HL-60 (cell line): ENCODE measurements at regions not wholly inside any gene's neighbourhood (a gene's known extent, or its start where the extent isn't known, plus 50 kb on each side); places are given as distances from the start of the nearest gene placed in this dataset.

Source experiments
- DNase-seq, 2 experiments: peaks; one replicate each; pipeline ENCODE4 v3.0.0-alpha.2; 2010 to 2020; ENCODE audit warnings: low read depth in 1 of 2, low spot score in 1 of 2
- H3K27ac ChIP-seq: fragments of 250-450 bp; sonication (Bioruptor Pico); replicated peaks from 2 replicates; pipeline ENCODE4 v1.5.1; 2020; ENCODE audit warnings: mild to moderate bottlenecking, moderate library complexity
- H3K27me3 ChIP-seq: fragments of 250-450 bp; sonication (Bioruptor Pico); 2 replicates; pipeline ENCODE4 v1.5.1; 2021; ENCODE audit warnings: mild to moderate bottlenecking, moderate library complexity; ENCODE audit not compliant: insufficient read depth, poor library complexity, severe bottlenecking
- H3K4me3 ChIP-seq: replicated peaks from 2 replicates; pipeline ENCODE4 v1.5.1; 2011; ENCODE audit warnings: mild to moderate bottlenecking, control low read depth, low read length; ENCODE audit not compliant: insufficient read depth
- GABPA ChIP-seq: IDR thresholded peaks from 2 replicates; pipeline ENCODE4 v1.6.1; 2012; ENCODE audit warnings: low read depth
- POLR2AphosphoS5 ChIP-seq: IDR thresholded peaks from 2 replicates; pipeline ENCODE4 v1.6.1; 2012; ENCODE audit warnings: low read depth
- SPI1 ChIP-seq: IDR thresholded peaks from 2 replicates; pipeline ENCODE4 v1.6.1; 2012; ENCODE audit warnings: low read depth, mild to moderate bottlenecking, borderline replicate concordance
- TF ChIP-seq, protein P1 (sequence below): IDR thresholded peaks from 2 replicates; pipeline ENCODE4 v1.6.1; 2012; ENCODE audit warnings: low read depth; ENCODE audit not compliant: insufficient replicate concordance
- TF ChIP-seq, protein P2 (sequence below): IDR thresholded peaks from one replicate; pipeline ENCODE4 v1.5.1; 2011; ENCODE audit warnings: low read length, control low read depth, inconsistent platforms; ENCODE audit not compliant: insufficient read depth

DNA sequence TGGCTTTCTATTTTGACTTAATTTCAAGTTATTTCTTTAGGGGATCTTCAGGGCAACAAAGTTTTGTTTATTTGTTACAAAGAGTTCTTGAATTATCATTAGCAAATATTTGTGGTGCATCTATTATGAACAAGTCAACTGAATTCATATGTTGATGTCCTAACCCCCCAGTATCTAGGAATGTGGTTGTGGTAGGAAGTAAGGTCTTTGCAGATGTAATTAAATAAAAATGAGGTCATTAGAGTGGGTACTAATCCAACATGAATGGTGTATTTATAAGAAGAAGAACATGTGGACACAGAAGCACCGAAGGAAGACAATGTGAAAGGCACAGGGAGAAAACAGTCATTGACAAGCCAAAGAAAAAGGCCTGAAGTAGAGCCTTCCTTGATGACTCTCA, 474.0 kb upstream of the DAB2 start:
- H3K27ac ChIP-seq: no peak overlapping the region
- TF ChIP-seq, protein P1, sequence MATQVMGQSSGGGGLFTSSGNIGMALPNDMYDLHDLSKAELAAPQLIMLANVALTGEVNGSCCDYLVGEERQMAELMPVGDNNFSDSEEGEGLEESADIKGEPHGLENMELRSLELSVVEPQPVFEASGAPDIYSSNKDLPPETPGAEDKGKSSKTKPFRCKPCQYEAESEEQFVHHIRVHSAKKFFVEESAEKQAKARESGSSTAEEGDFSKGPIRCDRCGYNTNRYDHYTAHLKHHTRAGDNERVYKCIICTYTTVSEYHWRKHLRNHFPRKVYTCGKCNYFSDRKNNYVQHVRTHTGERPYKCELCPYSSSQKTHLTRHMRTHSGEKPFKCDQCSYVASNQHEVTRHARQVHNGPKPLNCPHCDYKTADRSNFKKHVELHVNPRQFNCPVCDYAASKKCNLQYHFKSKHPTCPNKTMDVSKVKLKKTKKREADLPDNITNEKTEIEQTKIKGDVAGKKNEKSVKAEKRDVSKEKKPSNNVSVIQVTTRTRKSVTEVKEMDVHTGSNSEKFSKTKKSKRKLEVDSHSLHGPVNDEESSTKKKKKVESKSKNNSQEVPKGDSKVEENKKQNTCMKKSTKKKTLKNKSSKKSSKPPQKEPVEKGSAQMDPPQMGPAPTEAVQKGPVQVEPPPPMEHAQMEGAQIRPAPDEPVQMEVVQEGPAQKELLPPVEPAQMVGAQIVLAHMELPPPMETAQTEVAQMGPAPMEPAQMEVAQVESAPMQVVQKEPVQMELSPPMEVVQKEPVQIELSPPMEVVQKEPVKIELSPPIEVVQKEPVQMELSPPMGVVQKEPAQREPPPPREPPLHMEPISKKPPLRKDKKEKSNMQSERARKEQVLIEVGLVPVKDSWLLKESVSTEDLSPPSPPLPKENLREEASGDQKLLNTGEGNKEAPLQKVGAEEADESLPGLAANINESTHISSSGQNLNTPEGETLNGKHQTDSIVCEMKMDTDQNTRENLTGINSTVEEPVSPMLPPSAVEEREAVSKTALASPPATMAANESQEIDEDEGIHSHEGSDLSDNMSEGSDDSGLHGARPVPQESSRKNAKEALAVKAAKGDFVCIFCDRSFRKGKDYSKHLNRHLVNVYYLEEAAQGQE: no peak
- TF ChIP-seq, protein P2, sequence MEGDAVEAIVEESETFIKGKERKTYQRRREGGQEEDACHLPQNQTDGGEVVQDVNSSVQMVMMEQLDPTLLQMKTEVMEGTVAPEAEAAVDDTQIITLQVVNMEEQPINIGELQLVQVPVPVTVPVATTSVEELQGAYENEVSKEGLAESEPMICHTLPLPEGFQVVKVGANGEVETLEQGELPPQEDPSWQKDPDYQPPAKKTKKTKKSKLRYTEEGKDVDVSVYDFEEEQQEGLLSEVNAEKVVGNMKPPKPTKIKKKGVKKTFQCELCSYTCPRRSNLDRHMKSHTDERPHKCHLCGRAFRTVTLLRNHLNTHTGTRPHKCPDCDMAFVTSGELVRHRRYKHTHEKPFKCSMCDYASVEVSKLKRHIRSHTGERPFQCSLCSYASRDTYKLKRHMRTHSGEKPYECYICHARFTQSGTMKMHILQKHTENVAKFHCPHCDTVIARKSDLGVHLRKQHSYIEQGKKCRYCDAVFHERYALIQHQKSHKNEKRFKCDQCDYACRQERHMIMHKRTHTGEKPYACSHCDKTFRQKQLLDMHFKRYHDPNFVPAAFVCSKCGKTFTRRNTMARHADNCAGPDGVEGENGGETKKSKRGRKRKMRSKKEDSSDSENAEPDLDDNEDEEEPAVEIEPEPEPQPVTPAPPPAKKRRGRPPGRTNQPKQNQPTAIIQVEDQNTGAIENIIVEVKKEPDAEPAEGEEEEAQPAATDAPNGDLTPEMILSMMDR: no peak
- TF ChIP-seq GABPA: no peak
- no peak for TF ChIP-seq SPI1
- no peak for TF ChIP-seq POLR2AphosphoS5
- H3K27me3 ChIP-seq: no peaks in the 10 kb centered on the region
- DNase-seq: no peak
- H3K4me3 ChIP-seq: no peak overlapping the region

DNA sequence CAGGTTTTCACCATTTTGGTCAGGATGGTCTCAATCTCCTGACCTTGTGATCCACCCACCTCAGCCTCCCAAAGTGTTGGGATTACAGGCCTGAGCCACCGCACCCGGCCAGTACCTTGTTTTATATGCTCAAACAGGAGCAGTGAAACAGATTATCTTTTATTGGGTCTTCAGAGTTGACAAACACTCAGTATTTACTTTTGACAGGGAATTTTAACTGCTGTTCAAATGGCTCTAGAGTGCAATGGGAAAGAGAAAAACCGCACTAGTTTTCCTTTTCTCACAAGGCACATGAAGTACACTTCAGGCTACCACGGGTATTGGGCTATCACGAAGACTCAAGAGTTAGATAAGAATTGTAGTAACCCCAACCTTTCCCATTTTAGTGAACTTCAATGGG, 471.9 kb upstream of the DAB2 start:
- DNase-seq: no peak
- Histone ChIP-seq H3K4me3 (no peak overlapping the region), H3K27ac (no peak overlapping the region), H3K27me3 (no peaks in the 10 kb centered on the region)
- TF ChIP-seq GABPA (no peak), SPI1 (no peak), POLR2AphosphoS5 (no peak)
- TF ChIP-seq, protein P2: no peak
- TF ChIP-seq, protein P1: no peak

DNA sequence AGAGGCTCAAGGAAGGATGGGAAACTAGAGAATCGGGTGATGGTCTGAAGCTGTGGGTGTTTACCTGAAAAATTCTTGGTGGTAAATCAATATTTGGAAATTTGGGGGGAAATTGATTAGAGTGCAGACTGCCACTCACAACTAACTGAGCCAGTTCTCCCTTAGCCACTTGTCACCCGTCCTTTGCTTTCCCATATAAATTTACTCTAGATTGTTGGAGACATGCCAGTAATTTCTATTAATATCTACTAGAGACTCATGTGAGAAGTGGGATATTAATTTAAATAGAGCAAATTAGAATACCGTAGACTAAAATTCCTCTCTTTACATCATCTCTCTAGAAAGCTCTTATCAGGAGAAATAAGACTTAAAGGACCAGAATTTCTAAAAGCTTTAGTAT, 471.3 kb upstream of the DAB2 start:
- Histone ChIP-seq H3K4me3 (no peak overlapping the region), H3K27ac (no peak overlapping the region), H3K27me3 (no peaks in the 10 kb centered on the region)
- DNase-seq: no peak
- TF ChIP-seq GABPA: no peak
- TF ChIP-seq, protein P2: no peak

DNA sequence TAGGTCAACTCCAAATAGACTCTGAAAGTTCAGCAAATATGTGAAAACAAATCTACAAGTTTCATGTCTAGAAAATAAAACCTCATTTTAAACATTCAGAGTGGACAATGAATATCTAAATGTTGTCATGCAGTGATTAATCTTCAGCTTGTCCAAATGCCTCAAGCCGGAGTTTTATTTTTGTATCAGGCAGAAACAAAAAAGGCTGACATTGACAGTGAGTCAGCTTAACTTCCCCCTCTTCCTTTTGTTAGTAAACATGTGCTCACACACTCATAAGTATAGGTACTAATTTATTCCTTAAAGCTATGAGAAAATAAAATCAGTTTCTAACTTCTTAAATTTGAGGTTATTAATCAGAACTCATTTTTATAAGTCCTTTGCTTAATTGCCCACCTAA, 467.9 kb upstream of the DAB2 start:
- H3K27me3 ChIP-seq: no peaks in the 10 kb centered on the region
- TF ChIP-seq SPI1 (no peak), POLR2AphosphoS5 (no peak), GABPA (no peak)
- TF ChIP-seq, protein P2: no peak
- TF ChIP-seq, protein P1: no peak
- H3K4me3 ChIP-seq: no peak overlapping the region
- H3K27ac ChIP-seq: no peak overlapping the region
- DNase-seq: no peak
